NCI-H82 (cell line): ENCODE measurements at regions not wholly inside any gene's neighbourhood (a gene's known extent, or its start where the extent isn't known, plus 50 kb on each side); places are given as distances from the start of the nearest gene placed in this dataset.
"Not testable (repeated sequence)": the region's sequence is repeated elsewhere in the genome, so short reads cannot be mapped to it uniquely, and the experiment has no call there.

ENCODE experiments used
- DNase-seq: peaks from one replicate; lab custom pipeline; 2025; lab: John Stamatoyannopoulos, UW

DNA sequence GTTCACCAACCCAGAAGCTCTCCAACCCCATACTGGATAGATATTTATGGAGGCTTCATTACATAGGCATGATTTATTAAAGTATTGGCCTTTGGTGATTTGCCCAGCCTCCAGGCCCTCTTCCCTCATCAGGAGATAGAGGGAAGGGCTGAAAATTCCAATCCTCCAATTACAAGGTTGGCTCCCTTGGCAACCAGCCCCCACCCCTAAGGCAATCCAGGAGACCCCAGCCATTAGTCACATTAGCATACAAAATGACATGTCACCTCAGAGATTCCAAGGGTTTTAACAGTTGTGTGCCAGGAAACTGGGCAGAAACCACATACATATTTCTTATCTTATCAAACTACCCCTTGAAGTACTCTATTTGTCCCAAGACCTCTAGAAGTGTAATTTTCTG, 210.0 kb downstream of the HINT1 start:
- DNase-seq, result no peak

DNA sequence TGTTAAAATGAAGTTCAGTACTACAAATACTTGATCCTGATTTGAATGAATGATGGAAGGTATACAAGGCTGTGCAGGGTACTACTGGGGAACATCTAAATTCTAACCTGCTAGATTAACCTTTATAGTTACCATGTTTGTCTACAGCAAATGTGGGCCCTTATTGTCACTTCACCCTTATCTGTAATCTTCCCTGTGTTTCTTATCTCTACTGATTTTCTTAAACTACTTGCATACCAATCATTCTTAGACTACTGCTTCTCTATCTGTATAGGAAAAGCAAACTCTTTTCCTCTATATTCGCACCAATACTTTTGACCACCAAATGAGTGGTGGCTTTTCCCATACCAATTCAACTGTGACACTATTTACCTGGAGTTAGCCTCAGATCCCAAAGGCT, 210.7 kb downstream of the HINT1 start:
- no peak for DNase-seq

GRCh38 chr5:130939059-130939458, 226.0 kb downstream of the HINT1 start:
- no peak for DNase-seq

- DNase-seq, result no peak
Observed at GRCh38 chr5:130937046-130937445, 228.0 kb downstream of the HINT1 start.

- peak; percentile 61 for DNase-seq
Observed at GRCh38 chr5:130923543-130924124, 241.4 kb downstream of the HINT1 start.

DNA sequence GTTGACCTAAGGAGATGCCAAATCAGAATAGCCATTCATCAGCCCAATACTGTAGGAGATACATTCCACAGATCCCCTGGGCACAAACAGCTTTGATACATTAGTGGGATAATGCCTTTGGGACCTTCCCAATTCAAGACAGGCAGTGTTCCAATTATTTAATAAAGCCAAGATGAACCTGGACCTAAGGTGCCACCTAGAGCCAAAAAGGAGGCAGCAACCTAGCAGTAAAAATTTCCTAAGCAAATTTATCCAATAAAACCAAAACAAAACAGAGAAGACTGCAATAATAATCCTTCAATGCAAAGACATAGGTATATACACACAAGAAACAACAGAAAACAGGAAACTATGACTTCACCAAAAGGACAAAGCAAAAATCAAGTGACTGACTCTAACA, 253.0 kb downstream of the HINT1 start:
- no peak for DNase-seq

GRCh38 chr5:130908186-130908585, 256.9 kb downstream of the HINT1 start:
- DNase-seq, result no peak

GRCh38 chr5:130897537-130898195, 267.4 kb downstream of the HINT1 start:
- peak; percentile 73 for DNase-seq

GRCh38 chr5:130897181-130897536, 267.9 kb downstream of the HINT1 start:
- DNase-seq, result not testable (repeated sequence)

GRCh38 chr5:130896636-130897035, 268.4 kb downstream of the HINT1 start:
- DNase-seq, result no peak

DNA sequence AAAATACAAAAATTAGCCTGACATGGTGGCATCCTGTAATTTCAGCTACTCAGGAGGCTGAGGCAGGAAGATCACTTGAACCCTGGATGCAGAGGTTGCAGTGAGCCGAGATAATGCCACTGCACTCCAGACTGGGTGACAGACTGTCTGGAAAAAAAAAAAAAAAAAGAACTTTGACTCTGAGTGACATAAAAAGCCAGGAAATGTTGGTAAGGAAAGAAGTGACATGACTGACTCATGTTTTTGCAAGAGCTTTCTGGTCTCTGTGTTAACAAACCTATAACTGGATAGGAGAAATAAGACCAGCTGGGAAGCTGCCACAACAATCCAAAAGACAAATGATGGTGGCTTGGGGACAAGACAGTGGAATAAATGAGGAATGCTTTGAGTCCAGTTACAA, 272.1 kb downstream of the HINT1 start:
- no peak for DNase-seq

GRCh38 chr5:130890610-130891009, 274.4 kb downstream of the HINT1 start:
- no peak for DNase-seq

DNA sequence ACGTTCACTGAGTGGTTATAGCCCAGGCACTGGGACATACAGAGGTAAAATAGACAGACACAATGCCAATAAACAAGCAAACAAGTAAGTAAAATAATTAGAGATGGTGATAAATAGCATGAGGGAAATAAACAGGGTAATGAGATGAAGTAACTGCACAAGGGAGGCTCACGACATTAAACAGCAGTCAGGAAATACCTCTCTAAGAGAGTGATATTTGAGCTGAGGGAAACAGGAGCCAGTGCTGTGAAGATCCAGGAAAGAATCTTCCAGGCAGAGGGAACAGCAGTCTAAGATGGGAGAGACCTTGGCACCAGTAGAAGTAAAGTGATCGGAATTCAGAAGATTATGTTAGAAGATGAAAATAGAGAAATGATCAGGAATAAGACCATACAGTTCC, 279.4 kb downstream of the HINT1 start:
- DNase-seq, result no peak

DNA sequence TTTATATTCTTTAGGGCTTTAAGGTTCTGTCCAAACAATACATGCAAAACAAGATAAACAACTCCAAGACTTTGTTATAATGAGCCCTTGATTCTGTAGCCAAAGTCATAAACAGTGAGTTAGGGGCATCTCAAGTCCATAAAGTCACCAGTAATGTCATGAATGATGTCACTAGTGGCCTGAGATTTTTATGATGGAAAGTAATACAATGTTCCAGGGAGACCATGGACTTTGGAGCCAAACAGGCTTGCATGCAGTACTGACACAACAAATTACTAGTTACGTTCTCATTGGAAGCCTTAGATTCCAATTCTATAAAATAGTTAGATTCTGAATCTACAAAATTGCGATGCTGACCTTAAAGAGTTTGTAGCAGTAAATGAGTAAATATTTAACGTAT, 280.0 kb downstream of the HINT1 start:
- DNase-seq, result no peak

- DNase-seq, result no peak
Observed at GRCh38 chr5:130884023-130884422, 281.0 kb downstream of the HINT1 start.

GRCh38 chr5:130875656-130876055, 289.4 kb downstream of the HINT1 start:
- DNase-seq, result no peak

- peak; percentile 28 for DNase-seq
Observed at GRCh38 chr5:130874861-130875417, 290.1 kb downstream of the HINT1 start.

- peak; percentile 47 for DNase-seq
Observed at GRCh38 chr5:130871346-130872086, 293.5 kb downstream of the HINT1 start.

DNA sequence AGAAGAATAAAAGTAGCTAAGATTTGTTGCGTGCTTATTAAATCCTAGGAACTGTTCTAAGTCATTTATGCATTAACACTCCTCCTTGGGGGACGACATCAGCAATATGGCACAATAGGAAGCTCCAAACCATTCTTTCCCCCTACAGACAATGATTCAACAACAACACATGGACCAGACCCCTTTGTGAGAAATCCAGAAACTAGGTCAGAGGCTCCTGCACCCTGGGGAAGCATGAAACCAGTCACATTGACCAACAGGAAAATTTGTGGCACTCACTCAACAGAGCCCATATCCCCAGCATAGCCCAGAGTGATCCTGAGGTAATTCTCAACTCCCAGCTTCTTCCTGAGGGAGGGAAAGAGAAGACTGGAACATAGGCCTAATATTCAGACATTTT, 294.4 kb downstream of the HINT1 start:
- no peak for DNase-seq

GRCh38 chr5:130868186-130868840, 296.7 kb downstream of the HINT1 start:
- DNase-seq, result no peak

- DNase-seq, result no peak
Observed at GRCh38 chr5:130845049-130845765, 319.8 kb downstream of the HINT1 start.
